ENCODE measurements at regions not wholly inside any gene's neighbourhood (a gene's known extent, or its start where the extent isn't known, plus 50 kb on each side); places are given as distances from the start of the nearest gene placed in this dataset.

DNA sequence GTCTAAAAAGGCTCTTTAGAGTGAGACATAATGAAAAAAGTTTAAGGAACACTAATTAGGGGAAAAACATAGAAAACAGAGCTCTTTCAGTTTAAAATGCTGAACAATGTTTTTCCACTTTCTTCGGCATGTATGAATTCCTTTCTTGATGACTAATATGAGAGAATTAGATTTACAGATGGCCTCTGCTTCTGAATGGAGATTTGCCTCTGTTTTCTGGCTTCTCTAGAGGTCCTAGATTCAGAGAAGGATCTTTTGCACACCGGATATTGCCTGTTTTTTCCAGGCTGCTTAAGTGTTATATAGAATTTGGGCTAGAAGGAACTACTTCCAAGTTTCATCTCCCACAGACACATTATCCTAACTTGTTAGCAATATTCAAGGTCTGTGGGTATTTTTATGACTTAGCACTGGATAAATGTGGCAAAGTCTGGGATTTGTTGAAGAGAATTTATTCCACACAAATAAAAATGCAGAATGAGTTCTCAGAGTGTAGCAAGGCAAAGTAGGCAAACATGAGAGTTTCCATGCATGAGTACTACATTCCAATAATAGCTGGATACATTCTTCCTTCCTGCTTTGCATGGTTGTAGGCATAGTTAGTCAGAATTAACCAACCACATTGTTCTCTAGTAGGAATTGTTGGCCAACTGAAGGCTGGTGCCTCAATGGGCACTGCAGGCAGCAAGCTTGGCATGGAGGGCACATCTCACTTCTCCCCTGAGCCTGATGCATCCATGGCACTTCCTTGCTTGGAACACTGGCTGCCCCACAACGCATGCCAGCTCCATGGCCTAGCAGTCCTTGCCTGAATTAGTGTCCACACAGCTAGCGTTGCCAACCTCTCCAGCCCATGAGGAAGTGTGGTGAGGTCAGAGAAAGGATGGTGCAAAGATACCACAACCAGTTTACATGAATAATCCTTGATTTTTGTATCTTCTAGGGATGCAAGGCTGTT lies 224.2 kb downstream of the CLIC5 start:
- H3K9me3 ChIP-seq (replicated peaks): no peaks in the 10 kb centered on the region
- TF ChIP-seq, protein P1, sequence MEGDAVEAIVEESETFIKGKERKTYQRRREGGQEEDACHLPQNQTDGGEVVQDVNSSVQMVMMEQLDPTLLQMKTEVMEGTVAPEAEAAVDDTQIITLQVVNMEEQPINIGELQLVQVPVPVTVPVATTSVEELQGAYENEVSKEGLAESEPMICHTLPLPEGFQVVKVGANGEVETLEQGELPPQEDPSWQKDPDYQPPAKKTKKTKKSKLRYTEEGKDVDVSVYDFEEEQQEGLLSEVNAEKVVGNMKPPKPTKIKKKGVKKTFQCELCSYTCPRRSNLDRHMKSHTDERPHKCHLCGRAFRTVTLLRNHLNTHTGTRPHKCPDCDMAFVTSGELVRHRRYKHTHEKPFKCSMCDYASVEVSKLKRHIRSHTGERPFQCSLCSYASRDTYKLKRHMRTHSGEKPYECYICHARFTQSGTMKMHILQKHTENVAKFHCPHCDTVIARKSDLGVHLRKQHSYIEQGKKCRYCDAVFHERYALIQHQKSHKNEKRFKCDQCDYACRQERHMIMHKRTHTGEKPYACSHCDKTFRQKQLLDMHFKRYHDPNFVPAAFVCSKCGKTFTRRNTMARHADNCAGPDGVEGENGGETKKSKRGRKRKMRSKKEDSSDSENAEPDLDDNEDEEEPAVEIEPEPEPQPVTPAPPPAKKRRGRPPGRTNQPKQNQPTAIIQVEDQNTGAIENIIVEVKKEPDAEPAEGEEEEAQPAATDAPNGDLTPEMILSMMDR (IDR thresholded peaks at IDR 0.05; ENCODE audit: borderline replicate concordance): no peak
- no peak for DNase-seq
- no peaks in the 10 kb centered on the region for H3K36me3 ChIP-seq
- intact Hi-C loops (cut with micrococcal nuclease): no loop called here
- no peaks in the 10 kb centered on the region for H3K4me1 ChIP-seq
- no peaks in the 10 kb centered on the region for H3K27me3 ChIP-seq (ENCODE audit: low read depth)
- H3K27ac ChIP-seq (replicated peaks): no peak overlapping the region
- H3K4me3 ChIP-seq: no peak overlapping the region

- intact Hi-C loops (cut with micrococcal nuclease): no loop called here
- H3K27ac ChIP-seq (replicated peaks): no peak overlapping the region
- H3K4me1 ChIP-seq: no peaks in the 10 kb centered on the region
- H3K4me3 ChIP-seq: no peak overlapping the region
- no peaks in the 10 kb centered on the region for H3K9me3 ChIP-seq (replicated peaks)
- no peak for DNase-seq
- H3K36me3 ChIP-seq: no peaks in the 10 kb centered on the region
- TF ChIP-seq, protein P1 (IDR thresholded peaks at IDR 0.05; ENCODE audit: borderline replicate concordance): no peak
- H3K27me3 ChIP-seq (ENCODE audit: low read depth): no peaks in the 10 kb centered on the region
Observed at GRCh38 chr6:45789238-45789637, 226.4 kb downstream of the CLIC5 start.

- no peak for DNase-seq
- no peak overlapping the region for H3K4me3 ChIP-seq
- no peaks in the 10 kb centered on the region for H3K36me3 ChIP-seq
- TF ChIP-seq, protein P1 (IDR thresholded peaks at IDR 0.05; ENCODE audit: borderline replicate concordance): no peak
- H3K9me3 ChIP-seq (replicated peaks): no peaks in the 10 kb centered on the region
- no peak overlapping the region for H3K27ac ChIP-seq (replicated peaks)
- H3K4me1 ChIP-seq: no peaks in the 10 kb centered on the region
- no peaks in the 10 kb centered on the region for H3K27me3 ChIP-seq (ENCODE audit: low read depth)
- intact Hi-C loops (cut with micrococcal nuclease): no loop called here
Observed at GRCh38 chr6:45787384-45787783, 228.3 kb downstream of the CLIC5 start.

GRCh38 chr6:45786355-45786781 lies 229.3 kb downstream of the CLIC5 start:
- no peaks in the 10 kb centered on the region for H3K36me3 ChIP-seq
- H3K27ac ChIP-seq (replicated peaks): no peak overlapping the region
- intact Hi-C loops (cut with micrococcal nuclease): no loop called here
- no peak for DNase-seq
- TF ChIP-seq, protein P1 (IDR thresholded peaks at IDR 0.05; ENCODE audit: borderline replicate concordance): no peak
- no peaks in the 10 kb centered on the region for H3K9me3 ChIP-seq (replicated peaks)
- no peaks in the 10 kb centered on the region for H3K4me1 ChIP-seq
- H3K4me3 ChIP-seq: no peak overlapping the region
- H3K27me3 ChIP-seq (ENCODE audit: low read depth): no peaks in the 10 kb centered on the region

GRCh38 chr6:45784250-45784649 lies 231.4 kb downstream of the CLIC5 start:
- no peak overlapping the region for H3K4me3 ChIP-seq
- H3K9me3 ChIP-seq (replicated peaks): no peaks in the 10 kb centered on the region
- intact Hi-C loops (cut with micrococcal nuclease): no loop called here
- DNase-seq: no peak
- H3K36me3 ChIP-seq: no peaks in the 10 kb centered on the region
- no peaks in the 10 kb centered on the region for H3K27me3 ChIP-seq (ENCODE audit: low read depth)
- TF ChIP-seq, protein P1 (IDR thresholded peaks at IDR 0.05; ENCODE audit: borderline replicate concordance): no peak
- no peak overlapping the region for H3K27ac ChIP-seq (replicated peaks)
- no peaks in the 10 kb centered on the region for H3K4me1 ChIP-seq

Measured in left ventricle myocardium inferior (tissue), 1 donor.